ENCODE measurements at regions not wholly inside any gene's neighbourhood (a gene's known extent, or its start where the extent isn't known, plus 50 kb on each side); places are given as distances from the start of the nearest gene placed in this dataset.
"Not testable (repeated sequence)": the region's sequence is repeated elsewhere in the genome, so short reads cannot be mapped to it uniquely, and the experiment has no call there.

GRCh38 chr4:13678186-13678924, 50.8 kb upstream of the BOD1L1 start:
- DNase-seq = no peak

- DNase-seq = no peak
These were observed 54.0 kb upstream of the BOD1L1 start for GRCh38 chr4:13681570-13681969.

GRCh38 chr4:13694256-13694655, 66.7 kb upstream of the BOD1L1 start:
- DNase-seq = no peak

GRCh38 chr4:13698296-13698695, 70.8 kb upstream of the BOD1L1 start:
- no peak for DNase-seq

GRCh38 chr4:13700021-13700857, 72.7 kb upstream of the BOD1L1 start:
- DNase-seq = no peak

GRCh38 chr4:13700858-13701140, 73.3 kb upstream of the BOD1L1 start:
- not testable (repeated sequence) for DNase-seq

GRCh38 chr4:13701937-13702446, 74.5 kb upstream of the BOD1L1 start:
- no peak for DNase-seq

- no peak for DNase-seq
These were observed 75.6 kb upstream of the BOD1L1 start for GRCh38 chr4:13703096-13703495.

- no peak for DNase-seq
These were observed 76.5 kb upstream of the BOD1L1 start for GRCh38 chr4:13704035-13704434.

GRCh38 chr4:13704761-13705160, 77.2 kb upstream of the BOD1L1 start:
- no peak for DNase-seq

- DNase-seq = no peak
These were observed 78.1 kb upstream of the BOD1L1 start for GRCh38 chr4:13705521-13706041.

GRCh38 chr4:13706120-13706519, 78.6 kb upstream of the BOD1L1 start:
- DNase-seq = no peak

- DNase-seq = no peak
These were observed 79.2 kb upstream of the BOD1L1 start for GRCh38 chr4:13706716-13707115.

- DNase-seq = no peak
These were observed 82.8 kb upstream of the BOD1L1 start for GRCh38 chr4:13710246-13710885.

GRCh38 chr4:13711233-13711785, 83.8 kb upstream of the BOD1L1 start:
- no peak for DNase-seq

- DNase-seq = no peak
These were observed 94.4 kb upstream of the BOD1L1 start for GRCh38 chr4:13721894-13722293.

GRCh38 chr4:13722649-13723048, 95.1 kb upstream of the BOD1L1 start:
- no peak for DNase-seq

- no peak for DNase-seq
These were observed 101.2 kb upstream of the BOD1L1 start for GRCh38 chr4:13728761-13729160.

GRCh38 chr4:13731019-13731418, 103.5 kb upstream of the BOD1L1 start:
- no peak for DNase-seq

- DNase-seq = no peak
These were observed 106.3 kb upstream of the BOD1L1 start for GRCh38 chr4:13733817-13734216.

- no peak for DNase-seq
These were observed 123.1 kb upstream of the BOD1L1 start for GRCh38 chr4:13750594-13750993.

GRCh38 chr4:13761581-13761980, 134.1 kb upstream of the BOD1L1 start:
- not testable (repeated sequence) for DNase-seq

GRCh38 chr4:13762130-13762529, 134.6 kb upstream of the BOD1L1 start:
- DNase-seq = no peak
